GM18526 (cell line): ENCODE measurements at regions not wholly inside any gene's neighbourhood (a gene's known extent, or its start where the extent isn't known, plus 50 kb on each side); places are given as distances from the start of the nearest gene placed in this dataset.

ENCODE experiments used
- POLR2A ChIP-seq: IDR thresholded peaks from 3 replicates; pipeline ENCODE4 v1.6.1; 2011; ENCODE audit not compliant: insufficient read length; ENCODE audit errors: extremely low read depth

GRCh38 chr13:40228990-40229389, 437.5 kb downstream of the FOXO1 start:
- no peak for TF ChIP-seq POLR2A

- TF ChIP-seq POLR2A, result no peak
These were observed 435.6 kb downstream of the FOXO1 start for GRCh38 chr13:40230833-40231266.

- no peak for TF ChIP-seq POLR2A
These were observed 435.1 kb downstream of the FOXO1 start for GRCh38 chr13:40231311-40231710.

GRCh38 chr13:40231751-40232150, 434.7 kb downstream of the FOXO1 start:
- TF ChIP-seq POLR2A, result no peak

GRCh38 chr13:40232311-40233040, 434.0 kb downstream of the FOXO1 start:
- TF ChIP-seq POLR2A, result no peak

- TF ChIP-seq POLR2A, result no peak
These were observed 432.7 kb downstream of the FOXO1 start for GRCh38 chr13:40233731-40234195.

GRCh38 chr13:40235160-40235796, 431.2 kb downstream of the FOXO1 start:
- no peak for TF ChIP-seq POLR2A

GRCh38 chr13:40236566-40237168, 429.8 kb downstream of the FOXO1 start:
- no peak for TF ChIP-seq POLR2A

GRCh38 chr13:40238761-40239160, 427.7 kb downstream of the FOXO1 start:
- TF ChIP-seq POLR2A, result no peak

- TF ChIP-seq POLR2A, result no peak
These were observed 426.1 kb downstream of the FOXO1 start for GRCh38 chr13:40240293-40240692.

- TF ChIP-seq POLR2A, result no peak
These were observed 425.2 kb downstream of the FOXO1 start for GRCh38 chr13:40241125-40241798.

GRCh38 chr13:40243047-40243446, 423.4 kb downstream of the FOXO1 start:
- no peak for TF ChIP-seq POLR2A

GRCh38 chr13:40243982-40244381, 422.5 kb downstream of the FOXO1 start:
- no peak for TF ChIP-seq POLR2A

GRCh38 chr13:40245567-40245966, 420.9 kb downstream of the FOXO1 start:
- TF ChIP-seq POLR2A, result no peak

- no peak for TF ChIP-seq POLR2A
These were observed 418.6 kb downstream of the FOXO1 start for GRCh38 chr13:40247845-40248244.
